ENCODE measurements at regions not wholly inside any gene's neighbourhood (a gene's known extent, or its start where the extent isn't known, plus 50 kb on each side); places are given as distances from the start of the nearest gene placed in this dataset.

GRCh38 chr5:39506211-39506610, 81.4 kb upstream of the DAB2 start:
- no peaks in the 10 kb centered on the region for H4K20me1 ChIP-seq (ENCODE audit: control insufficient read depth, extremely low read depth, insufficient read depth, low read length)
- no peaks in the 10 kb centered on the region for H3K27me3 ChIP-seq (ENCODE audit: control insufficient read depth, extremely low read depth, insufficient read depth, low read length)
- H3K4me2 ChIP-seq (ENCODE audit: control insufficient read depth, extremely low read depth, insufficient read depth, low read depth, low read length): no peak overlapping the region
- no peak overlapping the region for H3K27ac ChIP-seq (ENCODE audit: control insufficient read depth, insufficient read depth, low read length)
- no peaks in the 10 kb centered on the region for H3K79me2 ChIP-seq (ENCODE audit: control insufficient read depth, insufficient read depth, low read length)
- H3K4me3 ChIP-seq (ENCODE audit: control insufficient read depth in 2 of 3, extremely low read depth in 1 of 3, insufficient read depth in 2 of 3, low read depth in 1 of 3, low read length in 3 of 3): no peak overlapping the region
- no peak for TF ChIP-seq EZH2 (IDR thresholded peaks at IDR 0.05; ENCODE audit: low read length)
- TF ChIP-seq CTCF (optimal IDR thresholded peaks at IDR 0.05 in 1 of 3, IDR thresholded peaks at IDR 0.05 in 1 of 3, conservative IDR thresholded peaks at IDR 0.05 in 1 of 3; ENCODE audit: extremely low read depth in 1 of 3, insufficient read depth in 2 of 3, low read length in 3 of 3): no peak
- no peaks in the 10 kb centered on the region for H3K9me3 ChIP-seq (ENCODE audit: control insufficient read depth, low read depth, low read length)
- no peak for DNase-seq (ENCODE audit: low read depth, low spot score)
- no peak overlapping the region for H3K9ac ChIP-seq (ENCODE audit: control insufficient read depth, extremely low read depth, insufficient read depth, low read length)
- H2AFZ ChIP-seq (ENCODE audit: control insufficient read depth, low read length): no peak overlapping the region
- peaks cover 7% of the 10 kb centered on the region for H3K4me1 ChIP-seq (ENCODE audit: control insufficient read depth, extremely low read depth, insufficient read depth, low read length)
- no peaks in the 10 kb centered on the region for H3K9me1 ChIP-seq (ENCODE audit: control insufficient read depth, extremely low read depth, insufficient read depth, low read length)
- no peaks in the 10 kb centered on the region for H3K36me3 ChIP-seq (ENCODE audit: control insufficient read depth in 2 of 2, extremely low read depth in 1 of 2, insufficient read depth in 2 of 2, low read length in 2 of 2)
- dilution Hi-C loops (cut with MboI; ENCODE audit: extremely low pct_ligation_motif_present, low sequenced_read_pairs): no loop called here
- FAIRE-seq: no peak

GRCh38 chr5:39505791-39506190, 81.0 kb upstream of the DAB2 start:
- H3K4me2 ChIP-seq (ENCODE audit: control insufficient read depth, extremely low read depth, insufficient read depth, low read depth, low read length): no peak overlapping the region
- DNase-seq (ENCODE audit: low read depth, low spot score) (no peak), FAIRE-seq (no peak)
- H3K9me3 ChIP-seq (ENCODE audit: control insufficient read depth, low read depth, low read length): no peaks in the 10 kb centered on the region
- H3K4me1 ChIP-seq (ENCODE audit: control insufficient read depth, extremely low read depth, insufficient read depth, low read length): peaks cover 7% of the 10 kb centered on the region
- no peak overlapping the region for H2AFZ ChIP-seq (ENCODE audit: control insufficient read depth, low read length)
- H3K4me3 ChIP-seq (ENCODE audit: control insufficient read depth in 2 of 3, extremely low read depth in 1 of 3, insufficient read depth in 2 of 3, low read depth in 1 of 3, low read length in 3 of 3): no peak overlapping the region
- no peaks in the 10 kb centered on the region for H3K79me2 ChIP-seq (ENCODE audit: control insufficient read depth, insufficient read depth, low read length)
- no peak overlapping the region for H3K27ac ChIP-seq (ENCODE audit: control insufficient read depth, insufficient read depth, low read length)
- TF ChIP-seq EZH2 (IDR thresholded peaks at IDR 0.05; ENCODE audit: low read length): no peak
- TF ChIP-seq CTCF (optimal IDR thresholded peaks at IDR 0.05 in 1 of 3, IDR thresholded peaks at IDR 0.05 in 1 of 3, conservative IDR thresholded peaks at IDR 0.05 in 1 of 3; ENCODE audit: extremely low read depth in 1 of 3, insufficient read depth in 2 of 3, low read length in 3 of 3): no peak
- H3K9me1 ChIP-seq (ENCODE audit: control insufficient read depth, extremely low read depth, insufficient read depth, low read length): no peaks in the 10 kb centered on the region
- H4K20me1 ChIP-seq (ENCODE audit: control insufficient read depth, extremely low read depth, insufficient read depth, low read length): no peaks in the 10 kb centered on the region
- dilution Hi-C loops (cut with MboI; ENCODE audit: extremely low pct_ligation_motif_present, low sequenced_read_pairs): no loop called here
- no peaks in the 10 kb centered on the region for H3K36me3 ChIP-seq (ENCODE audit: control insufficient read depth in 2 of 2, extremely low read depth in 1 of 2, insufficient read depth in 2 of 2, low read length in 2 of 2)
- H3K9ac ChIP-seq (ENCODE audit: control insufficient read depth, extremely low read depth, insufficient read depth, low read length): no peak overlapping the region
- H3K27me3 ChIP-seq (ENCODE audit: control insufficient read depth, extremely low read depth, insufficient read depth, low read length): no peaks in the 10 kb centered on the region
